HG02981 (cell line): ENCODE measurements at regions not wholly inside any gene's neighbourhood (a gene's known extent, or its start where the extent isn't known, plus 50 kb on each side); places are given as distances from the start of the nearest gene placed in this dataset.

Experiments used
- ATAC-seq: cut with Tn5 transposase; IDR thresholded peaks from one replicate; pipeline ENCODE4 v1.9.1; 2021; ENCODE audit warnings: mild to moderate bottlenecking, moderate library complexity; ENCODE audit not compliant: unreplicated experiment

- ATAC-seq: no peak
Measured at GRCh38 chr3:159439346-159439745, 549.3 kb upstream of the IL12A start.

GRCh38 chr3:159441279-159441678 lies 547.4 kb upstream of the IL12A start:
- no peak for ATAC-seq

DNA sequence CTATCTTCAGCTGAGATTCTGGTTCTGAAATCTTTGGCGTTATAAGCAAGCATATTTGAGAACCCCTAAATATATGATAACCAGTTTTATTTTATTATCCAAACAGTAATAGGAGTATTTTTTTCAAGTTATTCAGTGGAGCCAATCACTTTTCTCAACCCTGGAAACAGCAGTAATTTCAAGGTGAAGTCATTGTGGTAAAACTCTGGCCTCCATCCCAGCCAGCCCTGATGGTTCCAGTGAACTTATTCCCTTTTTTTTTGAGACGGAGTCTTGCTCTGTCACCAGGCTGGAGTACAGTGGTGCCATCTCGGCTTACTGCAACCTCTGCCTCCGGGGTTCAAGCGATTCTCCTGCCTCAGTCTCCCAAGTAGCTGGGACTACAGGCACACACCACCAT lies 545.4 kb upstream of the IL12A start:
- ATAC-seq: no peak

- no peak for ATAC-seq
Measured at GRCh38 chr3:159447841-159448240, 540.8 kb upstream of the IL12A start.

DNA sequence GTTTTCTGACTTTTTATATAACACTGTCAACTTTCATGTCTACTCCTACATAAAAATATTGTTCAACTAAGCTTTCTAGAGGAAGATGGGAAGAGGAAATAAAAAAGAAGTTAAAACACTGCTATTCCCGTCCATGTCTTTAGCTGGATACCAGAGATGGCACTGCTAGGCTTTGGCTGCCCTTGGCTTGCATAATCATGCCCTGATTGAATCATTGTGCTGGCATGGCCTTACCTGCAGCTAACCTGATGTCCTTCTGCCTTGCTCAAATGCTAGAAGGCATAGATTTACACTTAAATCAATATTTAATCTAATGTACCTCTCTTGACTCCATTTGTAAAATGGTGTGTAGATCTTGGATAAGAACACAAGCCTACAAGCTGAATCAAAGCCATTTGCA lies 539.7 kb upstream of the IL12A start:
- ATAC-seq: no peak

- no peak for ATAC-seq
Measured at GRCh38 chr3:159451067-159451466, 537.6 kb upstream of the IL12A start.

DNA sequence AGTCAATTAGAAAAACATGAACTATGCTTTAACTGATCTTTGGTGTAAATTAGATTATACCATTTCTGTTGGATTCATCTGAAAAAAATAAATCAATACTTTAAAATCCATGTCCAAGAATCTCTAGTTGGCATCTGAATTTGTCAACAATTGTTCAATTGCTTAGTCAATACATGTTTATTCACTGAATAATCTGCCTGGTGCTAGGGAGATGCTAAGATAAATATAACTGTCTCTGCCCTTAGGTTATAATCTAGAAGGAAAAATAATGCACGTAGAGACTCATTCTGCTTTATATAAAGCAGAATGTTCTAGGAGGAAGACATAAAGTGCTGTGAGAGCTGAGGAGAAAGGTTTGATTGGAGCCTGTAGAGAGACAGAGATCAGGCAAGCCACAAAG lies 537.2 kb upstream of the IL12A start:
- no peak for ATAC-seq

- ATAC-seq: no peak
Measured at GRCh38 chr3:159453036-159453435, 535.6 kb upstream of the IL12A start.

GRCh38 chr3:159453945-159454344 lies 534.7 kb upstream of the IL12A start:
- ATAC-seq: no peak

DNA sequence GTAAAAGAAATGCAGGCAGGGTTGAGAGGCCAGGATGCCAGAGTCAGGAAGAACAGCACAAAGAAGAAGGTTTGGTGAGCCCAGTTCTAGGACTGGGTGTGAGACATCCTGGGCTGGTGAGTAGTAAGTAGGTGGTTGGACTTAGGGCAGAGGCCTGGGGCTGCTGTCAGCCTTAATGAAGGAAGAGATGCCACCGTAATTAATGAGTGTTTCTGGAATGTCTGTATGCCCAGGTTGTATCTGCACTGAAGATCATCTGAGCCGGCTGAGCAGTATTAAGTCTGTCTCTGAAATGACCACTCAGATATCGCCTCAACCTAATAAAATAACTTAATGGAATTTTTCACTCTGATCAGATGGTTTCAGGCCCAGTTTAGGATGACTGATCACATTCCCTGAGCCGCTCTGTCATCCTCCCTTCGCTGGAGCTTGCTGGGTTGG lies 532.9 kb upstream of the IL12A start:
- ATAC-seq: no peak

DNA sequence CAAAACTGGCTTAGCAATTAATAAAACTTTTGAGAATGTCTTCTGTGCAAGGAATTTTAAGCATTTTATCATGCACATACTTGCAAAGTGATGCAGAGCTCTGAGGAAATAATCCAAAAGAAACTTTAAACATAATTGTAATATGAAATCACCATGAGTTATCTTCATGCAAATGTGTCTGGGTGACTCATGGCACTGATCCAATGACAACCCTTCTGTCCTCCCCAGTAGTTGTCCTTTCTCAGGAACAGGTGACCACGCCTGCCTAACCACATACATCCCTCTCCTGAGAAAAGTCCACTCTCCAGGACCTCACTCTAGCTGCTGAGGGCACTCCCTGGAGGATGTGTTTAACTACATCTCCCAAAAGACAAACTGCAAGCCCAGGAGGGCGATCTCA lies 530.6 kb upstream of the IL12A start:
- no peak for ATAC-seq

- ATAC-seq: no peak
Measured at GRCh38 chr3:159458982-159459381, 529.7 kb upstream of the IL12A start.

GRCh38 chr3:159472611-159473010 lies 516.0 kb upstream of the IL12A start:
- no peak for ATAC-seq

GRCh38 chr3:159473206-159473605 lies 515.4 kb upstream of the IL12A start:
- no peak for ATAC-seq

- no peak for ATAC-seq
Measured at GRCh38 chr3:159480046-159480445, 508.6 kb upstream of the IL12A start.

GRCh38 chr3:159482241-159482993 lies 506.2 kb upstream of the IL12A start:
- ATAC-seq: no peak

DNA sequence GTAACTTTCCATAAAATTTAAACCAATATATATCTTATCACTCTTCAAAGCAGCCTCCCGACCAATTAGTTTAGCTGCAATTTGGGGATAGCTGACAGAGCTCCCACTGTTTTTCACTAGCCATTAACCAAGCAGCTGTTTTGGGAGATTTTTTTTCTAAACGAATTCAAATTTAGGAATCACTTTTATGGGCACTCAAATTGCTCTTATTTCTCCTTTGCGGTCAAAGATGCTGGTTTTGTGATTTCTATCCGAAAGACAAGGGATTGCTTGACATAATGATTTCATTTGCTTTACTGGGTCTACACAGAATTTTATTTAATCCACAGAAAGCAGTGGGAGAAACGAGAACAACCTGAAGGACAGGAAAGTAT lies 505.7 kb upstream of the IL12A start:
- no peak for ATAC-seq

- no peak for ATAC-seq
Measured at GRCh38 chr3:159486580-159486979, 502.1 kb upstream of the IL12A start.

GRCh38 chr3:159487304-159487703 lies 501.3 kb upstream of the IL12A start:
- no peak for ATAC-seq

- ATAC-seq: no peak
Measured at GRCh38 chr3:159488602-159489001, 500.0 kb upstream of the IL12A start.

GRCh38 chr3:159497361-159497760 lies 491.3 kb upstream of the IL12A start:
- ATAC-seq: no peak

GRCh38 chr3:159499031-159499793 lies 489.4 kb upstream of the IL12A start:
- ATAC-seq: no peak
